Mesendoderm (in vitro differentiated cells): ENCODE measurements at regions not wholly inside any gene's neighbourhood (a gene's known extent, or its start where the extent isn't known, plus 50 kb on each side); places are given as distances from the start of the nearest gene placed in this dataset.
A peak's percentile ranks its signal among the peaks of the same experiment; 100 is the strongest.

Experiments used
- DNase-seq: peaks from one replicate; pipeline ENCODE4 v3.0.0; 2013
- H2AK5ac ChIP-seq: 2 replicates; pipeline ENCODE4 v1.6.1; 2013; ENCODE audit warnings: low read length, inconsistent platforms
- H2BK120ac ChIP-seq: 2 replicates; pipeline ENCODE4 v1.6.1; 2013; ENCODE audit warnings: low read depth, mild to moderate bottlenecking, low read length, moderate library complexity, mixed read lengths
- H2BK15ac ChIP-seq: replicated peaks from 2 replicates; pipeline ENCODE4 v1.6.1; 2013; ENCODE audit warnings: low read depth, mild to moderate bottlenecking, moderate library complexity
- H2BK5ac ChIP-seq: 2 replicates; pipeline ENCODE4 v1.6.1; 2013; ENCODE audit warnings: low read length, inconsistent platforms
- H3K18ac ChIP-seq: 2 replicates; pipeline ENCODE4 v1.6.1; 2013; ENCODE audit warnings: mild to moderate bottlenecking, low read length, mixed read lengths
- H3K23ac ChIP-seq: one replicate; pipeline ENCODE4 v1.6.1; 2013; ENCODE audit warnings: low read length
- H3K27ac ChIP-seq: 2 replicates; pipeline ENCODE4 v1.5.1; 2013; ENCODE audit warnings: low read depth, mild to moderate bottlenecking, inconsistent platforms, low read length, moderate library complexity
- H3K27me3 ChIP-seq: 2 replicates; pipeline ENCODE4 v1.6.1; 2013; ENCODE audit warnings: low read length, control low read depth, mild to moderate bottlenecking, inconsistent platforms; ENCODE audit not compliant: insufficient read depth, poor library complexity
- H3K36me3 ChIP-seq: 2 replicates; pipeline ENCODE4 v1.6.1; 2013; ENCODE audit warnings: low read length, inconsistent platforms; ENCODE audit not compliant: control insufficient read depth, insufficient read depth
- H3K4ac ChIP-seq: one replicate; pipeline ENCODE4 v1.6.1; 2013; ENCODE audit warnings: low read depth, mild to moderate bottlenecking, low read length, moderate library complexity
- H3K4me1 ChIP-seq: 2 replicates; pipeline ENCODE4 v1.6.1; 2013; ENCODE audit warnings: low read depth, low read length, inconsistent platforms; ENCODE audit not compliant: control insufficient read depth
- H3K4me2 ChIP-seq: 2 replicates; pipeline ENCODE4 v1.6.1; 2013; ENCODE audit warnings: low read length
- H3K4me3 ChIP-seq: 2 replicates; pipeline ENCODE4 v1.5.1; 2013; ENCODE audit warnings: mild to moderate bottlenecking, low read length
- H3K56ac ChIP-seq: one replicate; pipeline ENCODE4 v1.6.1; 2013; ENCODE audit warnings: low read length
- H3K79me1 ChIP-seq: 2 replicates; pipeline ENCODE4 v1.6.1; 2013; ENCODE audit warnings: low read length, inconsistent platforms
- H3K79me2 ChIP-seq: 2 replicates; pipeline ENCODE4 v1.6.1; 2013; ENCODE audit warnings: mild to moderate bottlenecking, low read length; ENCODE audit not compliant: control insufficient read depth, insufficient read depth
- H3K9ac ChIP-seq: 2 replicates; pipeline ENCODE4 v1.6.1; 2013; ENCODE audit warnings: low read length, inconsistent platforms
- H4K5ac ChIP-seq: one replicate; pipeline ENCODE4 v1.6.1; 2013; ENCODE audit warnings: low read length
- H4K8ac ChIP-seq: one replicate; pipeline ENCODE4 v1.6.1; 2013; ENCODE audit warnings: low read depth, mild to moderate bottlenecking, control low read depth, low read length, moderate library complexity
- WGBS: extraction: QIAGEN DNeasy Blood & Tissue Kit; methylation state at CpG from one replicate; pipeline ENCODE4 v1.1.7; 2013; ENCODE audit warnings: low lambda C conversion rate, missing lambda C conversion rate; ENCODE audit not compliant: insufficient coverage; ENCODE audit errors: extremely low coverage; 5-methylcytosine and 5-hydroxymethylcytosine counted together

- Histone ChIP-seq H3K79me2 (no peaks in the 10 kb centered on the region), H3K9ac (no peak overlapping the region), H3K4me3 (no peak overlapping the region), H3K56ac (no peak overlapping the region), H3K36me3 (no peaks in the 10 kb centered on the region), H2BK120ac (no peak overlapping the region), H3K18ac (no peak overlapping the region), H2BK15ac (no peak overlapping the region), H3K4ac (no peak overlapping the region), H4K8ac (no peak overlapping the region), H3K4me1 (no peaks in the 10 kb centered on the region), H4K5ac (no peak overlapping the region), H2AK5ac (no peak overlapping the region), H3K27me3 (no peaks in the 10 kb centered on the region), H3K4me2 (no peak overlapping the region), H3K27ac (no peak overlapping the region), H3K79me1 (no peaks in the 10 kb centered on the region), H3K23ac (no peak overlapping the region), H2BK5ac (no peak overlapping the region)
- no peak for DNase-seq
Observed at GRCh38 chr18:68034296-68034695, 517.8 kb upstream of the DSEL start.

GRCh38 chr18:68033466-68033865 lies 516.9 kb upstream of the DSEL start:
- H2AK5ac ChIP-seq: no peak overlapping the region
- no peaks in the 10 kb centered on the region for H3K79me2 ChIP-seq
- no peak overlapping the region for H2BK120ac ChIP-seq
- no peak overlapping the region for H3K4me3 ChIP-seq
- H4K8ac ChIP-seq: no peak overlapping the region
- no peak overlapping the region for H3K4me2 ChIP-seq
- H3K4me1 ChIP-seq: no peaks in the 10 kb centered on the region
- H3K9ac ChIP-seq: no peak overlapping the region
- H3K23ac ChIP-seq: no peak overlapping the region
- no peak overlapping the region for H3K56ac ChIP-seq
- no peak overlapping the region for H3K18ac ChIP-seq
- no CpG with 5 or more reads among the region's 5 CpGs for WGBS
- DNase-seq: no peak
- no peaks in the 10 kb centered on the region for H3K27me3 ChIP-seq
- H3K4ac ChIP-seq: no peak overlapping the region
- no peaks in the 10 kb centered on the region for H3K36me3 ChIP-seq
- no peak overlapping the region for H3K27ac ChIP-seq
- H4K5ac ChIP-seq: no peak overlapping the region
- no peak overlapping the region for H2BK15ac ChIP-seq
- no peak overlapping the region for H2BK5ac ChIP-seq
- no peaks in the 10 kb centered on the region for H3K79me1 ChIP-seq

- no peak overlapping the region for H2BK5ac ChIP-seq
- H3K4me2 ChIP-seq: no peak overlapping the region
- no peak overlapping the region for H3K4me3 ChIP-seq
- no peak overlapping the region for H3K9ac ChIP-seq
- no peak overlapping the region for H3K4ac ChIP-seq
- H3K36me3 ChIP-seq: no peaks in the 10 kb centered on the region
- H3K56ac ChIP-seq: no peak overlapping the region
- no peak overlapping the region for H2BK15ac ChIP-seq
- H3K27me3 ChIP-seq: no peaks in the 10 kb centered on the region
- H3K4me1 ChIP-seq: no peaks in the 10 kb centered on the region
- H3K27ac ChIP-seq: no peak overlapping the region
- no peaks in the 10 kb centered on the region for H3K79me1 ChIP-seq
- no CpG with 5 or more reads among the region's 4 CpGs for WGBS
- DNase-seq: no peak
- H3K23ac ChIP-seq: no peak overlapping the region
- H3K18ac ChIP-seq: no peak overlapping the region
- H3K79me2 ChIP-seq: no peaks in the 10 kb centered on the region
- no peak overlapping the region for H2BK120ac ChIP-seq
- H4K8ac ChIP-seq: no peak overlapping the region
- no peak overlapping the region for H2AK5ac ChIP-seq
- H4K5ac ChIP-seq: no peak overlapping the region
Observed at GRCh38 chr18:68024716-68025115, 508.2 kb upstream of the DSEL start.

GRCh38 chr18:68017385-68017784 lies 500.9 kb upstream of the DSEL start:
- H3K4me1 ChIP-seq: no peaks in the 10 kb centered on the region
- H4K8ac ChIP-seq: no peak overlapping the region
- H3K56ac ChIP-seq: no peak overlapping the region
- H2BK15ac ChIP-seq: no peak overlapping the region
- H3K23ac ChIP-seq: no peak overlapping the region
- no peak overlapping the region for H3K18ac ChIP-seq
- no peaks in the 10 kb centered on the region for H3K79me2 ChIP-seq
- no peak overlapping the region for H3K9ac ChIP-seq
- H3K27me3 ChIP-seq: no peaks in the 10 kb centered on the region
- H2AK5ac ChIP-seq: no peak overlapping the region
- DNase-seq: peak; percentile 13
- H2BK120ac ChIP-seq: no peak overlapping the region
- H3K4me3 ChIP-seq: no peak overlapping the region
- H3K27ac ChIP-seq: no peak overlapping the region
- H3K4me2 ChIP-seq: no peak overlapping the region
- H2BK5ac ChIP-seq: no peak overlapping the region
- no CpG with 5 or more reads among the region's 8 CpGs for WGBS
- no peaks in the 10 kb centered on the region for H3K79me1 ChIP-seq
- H3K4ac ChIP-seq: no peak overlapping the region
- no peaks in the 10 kb centered on the region for H3K36me3 ChIP-seq
- no peak overlapping the region for H4K5ac ChIP-seq

GRCh38 chr18:67997496-67997895 lies 481.0 kb upstream of the DSEL start:
- H3K4me3 ChIP-seq: no peak overlapping the region
- H3K4ac ChIP-seq: no peak overlapping the region
- DNase-seq: no peak
- no peak overlapping the region for H2BK120ac ChIP-seq
- H3K4me2 ChIP-seq: no peak overlapping the region
- no peak overlapping the region for H4K8ac ChIP-seq
- no peak overlapping the region for H2BK5ac ChIP-seq
- no peaks in the 10 kb centered on the region for H3K4me1 ChIP-seq
- H3K36me3 ChIP-seq: no peaks in the 10 kb centered on the region
- no peak overlapping the region for H2AK5ac ChIP-seq
- H3K27me3 ChIP-seq: no peaks in the 10 kb centered on the region
- no peak overlapping the region for H3K27ac ChIP-seq
- H3K79me2 ChIP-seq: no peaks in the 10 kb centered on the region
- no peak overlapping the region for H2BK15ac ChIP-seq
- H3K9ac ChIP-seq: no peak overlapping the region
- H3K18ac ChIP-seq: no peak overlapping the region
- H3K23ac ChIP-seq: no peak overlapping the region
- H3K79me1 ChIP-seq: no peaks in the 10 kb centered on the region
- no CpG with 5 or more reads among the region's 5 CpGs for WGBS
- no peak overlapping the region for H3K56ac ChIP-seq
- no peak overlapping the region for H4K5ac ChIP-seq

- no peak overlapping the region for H2AK5ac ChIP-seq
- no peak overlapping the region for H3K4ac ChIP-seq
- no peak overlapping the region for H3K18ac ChIP-seq
- H2BK120ac ChIP-seq: no peak overlapping the region
- H3K9ac ChIP-seq: no peak overlapping the region
- H2BK5ac ChIP-seq: no peak overlapping the region
- H3K27ac ChIP-seq: no peak overlapping the region
- no peak overlapping the region for H4K8ac ChIP-seq
- no peaks in the 10 kb centered on the region for H3K79me2 ChIP-seq
- H3K4me3 ChIP-seq: no peak overlapping the region
- no peaks in the 10 kb centered on the region for H3K27me3 ChIP-seq
- no peak for DNase-seq
- no peaks in the 10 kb centered on the region for H3K36me3 ChIP-seq
- H3K79me1 ChIP-seq: no peaks in the 10 kb centered on the region
- H4K5ac ChIP-seq: no peak overlapping the region
- H3K4me2 ChIP-seq: no peak overlapping the region
- no CpG with 5 or more reads among the region's 3 CpGs for WGBS
- no peaks in the 10 kb centered on the region for H3K4me1 ChIP-seq
- H3K56ac ChIP-seq: no peak overlapping the region
- no peak overlapping the region for H3K23ac ChIP-seq
- H2BK15ac ChIP-seq: no peak overlapping the region
Observed at GRCh38 chr18:67995769-67996168, 479.2 kb upstream of the DSEL start.
